GM12878 (cell line): ENCODE measurements at regions not wholly inside any gene's neighbourhood (a gene's known extent, or its start where the extent isn't known, plus 50 kb on each side); places are given as distances from the start of the nearest gene placed in this dataset.

Experiments used
- ATAC-seq: fragments of 200-7000 bp; cut with Tn5 transposase; 3 replicates; pipeline ENCODE4 v1.9.1; 2020; ENCODE audit warnings: mild to moderate bottlenecking, moderate library complexity
- BruUV-seq: library from RNA; stranded (reverse); fragments of 400-500 nt; replicated peaks from 2 replicates; lab custom pipeline; 2021; lab: Mats Ljungman, UMichigan
- CTCF ChIA-PET: fragments of 300-600 bp; sonication (Branson Sonifier 250); formaldehyde crosslinking; extraction: SDS; loops from one replicate; lab custom pipeline; 2021; ENCODE audit warnings: inconsistent platforms; lab: Yijun Ruan, JAX
- POLR2A ChIA-PET: fragments of 350-600 bp; formaldehyde crosslinking; extraction: SDS; loops from one replicate; lab custom pipeline; 2021; ENCODE audit warnings: inconsistent platforms; lab: Charles Lee
- RAD21 ChIA-PET: fragments of 300-600 bp; sonication (Branson Sonifier 250); formaldehyde crosslinking; loops from one replicate; lab custom pipeline; 2023; ENCODE audit warnings: antibody characterized with exemption; ENCODE audit not compliant: unreplicated experiment; lab: Charles Lee
- SMC1A ChIA-PET: fragments of 300-600 bp; sonication (Branson Sonifier 250); formaldehyde crosslinking; loops from one replicate; lab custom pipeline; 2023; ENCODE audit not compliant: unreplicated experiment, uncharacterized antibody; lab: Charles Lee
- DNase-seq: peaks from one replicate; pipeline ENCODE4 v3.0.0-alpha.2; 2011; ENCODE audit warnings: low read depth, low spot score
- FAIRE-seq: peaks from 3 replicates; lab custom pipeline; 2011; peaks lifted over from hg19 to GRCh38; lab: Jason Lieb, UNC
- H2AFZ ChIP-seq: 2 replicates; pipeline ENCODE4 v1.6.0; 2011; ENCODE audit warnings: low read depth, low read length, control low read depth; ENCODE audit not compliant: control insufficient read depth
- H3K27ac ChIP-seq: 2 replicates; pipeline ENCODE4 v1.5.1; 2011; ENCODE audit warnings: control low read depth; ENCODE audit not compliant: control insufficient read depth, insufficient read depth
- H3K27me3 ChIP-seq, 2 experiments: replicated peaks in 1 of 2; 2 replicates each; pipeline versions ENCODE4 v1.6.0 to v1.6.1; 2011; ENCODE audit warnings: low read length in 1 of 2; ENCODE audit not compliant: control insufficient read depth in 2 of 2, insufficient read depth in 2 of 2
- H3K36me3 ChIP-seq, 2 experiments: 2 replicates each; pipeline ENCODE4 v1.5.1; 2011; ENCODE audit warnings: low read length in 1 of 2; ENCODE audit not compliant: control insufficient read depth in 2 of 2, insufficient read depth in 2 of 2
- H3K4me1 ChIP-seq: 2 replicates; pipeline ENCODE4 v1.6.1; 2011; ENCODE audit warnings: mild to moderate bottlenecking, low read length, moderate library complexity, mixed read lengths; ENCODE audit not compliant: control insufficient read depth, insufficient read depth
- H3K4me2 ChIP-seq: 2 replicates; pipeline ENCODE4 v1.6.0; 2011; ENCODE audit warnings: control low read depth; ENCODE audit not compliant: control insufficient read depth, insufficient read depth
- H3K4me3 ChIP-seq: fragments of 200-600 bp; sonication (generic); 2 replicates; pipeline ENCODE4 v1.5.1; 2016
- H3K79me2 ChIP-seq: 2 replicates; pipeline ENCODE4 v1.6.0; 2011; ENCODE audit warnings: low read length; ENCODE audit not compliant: control insufficient read depth, insufficient read depth
- H3K9ac ChIP-seq: 2 replicates; pipeline ENCODE4 v1.8.0; 2011; ENCODE audit warnings: low read length, control low read depth, mixed read lengths; ENCODE audit not compliant: control insufficient read depth, insufficient read depth
- H3K9me3 ChIP-seq: replicated peaks from 3 replicates; pipeline ENCODE4 v1.5.1; 2011; ENCODE audit warnings: mild to moderate bottlenecking, low read length; ENCODE audit not compliant: control insufficient read depth, insufficient read depth
- H4K20me1 ChIP-seq: 2 replicates; pipeline ENCODE4 v1.6.0; 2011; ENCODE audit not compliant: control insufficient read depth, insufficient read depth
- BMI1 ChIP-seq: fragments of 450-650 bp; IDR thresholded peaks from 2 replicates; pipeline ENCODE4 v1.6.1; 2016; ENCODE audit warnings: mild to moderate bottlenecking, moderate library complexity, borderline replicate concordance
- CREB1 ChIP-seq: IDR thresholded peaks from 2 replicates; pipeline ENCODE4 v1.6.1; 2012; ENCODE audit warnings: low read depth, mild to moderate bottlenecking, inconsistent platforms
- CTCF ChIP-seq, 3 experiments: IDR thresholded peaks in 2 of 3; conservative IDR thresholded peaks in 1 of 3; 2 replicates each; pipeline ENCODE4 v1.5.1; 2011; ENCODE audit warnings: low read depth in 3 of 3, low read length in 3 of 3, mild to moderate bottlenecking in 3 of 3, control low read depth in 2 of 3, moderate library complexity in 2 of 3, inconsistent platforms in 1 of 3, mixed read lengths in 1 of 3; ENCODE audit not compliant: control insufficient read depth in 2 of 3, insufficient read depth in 1 of 3; ENCODE audit errors: extremely low read depth in 1 of 3
- ETV6 ChIP-seq, 2 experiments: fragments of 450-650 bp in 1 of 2; IDR thresholded peaks in 1 of 2; conservative IDR thresholded peaks in 1 of 2; 2 replicates each; pipeline ENCODE4 v1.6.1; 2014; ENCODE audit warnings: antibody characterized with exemption in 1 of 2, borderline replicate concordance in 1 of 2, low read depth in 1 of 2, mild to moderate bottlenecking in 1 of 2, moderate library complexity in 1 of 2
- FOS ChIP-seq: IDR thresholded peaks from 3 replicates; pipeline ENCODE4 v1.6.1; 2011; ENCODE audit warnings: borderline replicate concordance; ENCODE audit not compliant: insufficient read length; ENCODE audit errors: extremely low read depth
- HCFC1 ChIP-seq: fragments of 150-350 bp; IDR thresholded peaks from 2 replicates; pipeline ENCODE4 v1.6.1; 2014; ENCODE audit warnings: low read length
- MEF2A ChIP-seq: IDR thresholded peaks from 2 replicates; pipeline ENCODE4 v1.6.1; 2011; ENCODE audit warnings: low read depth, mild to moderate bottlenecking, low read length, moderate library complexity; ENCODE audit not compliant: insufficient read depth
- MTA3 ChIP-seq: IDR thresholded peaks from 2 replicates; pipeline ENCODE4 v1.6.1; 2012; ENCODE audit warnings: low read length, inconsistent platforms, borderline replicate concordance
- NFIC ChIP-seq: IDR thresholded peaks from 2 replicates; pipeline ENCODE4 v1.6.1; 2012; ENCODE audit warnings: low read depth, mild to moderate bottlenecking, inconsistent platforms, low read length, moderate library complexity
- POU2F2 ChIP-seq: IDR thresholded peaks from 3 replicates; pipeline ENCODE4 v1.6.1; 2011; ENCODE audit warnings: low read depth, mild to moderate bottlenecking, low read length, borderline replicate concordance
- RAD21 ChIP-seq: IDR thresholded peaks from 2 replicates; pipeline ENCODE4 v1.6.1; 2011; ENCODE audit warnings: mild to moderate bottlenecking, low read depth, low read length, moderate library complexity; ENCODE audit not compliant: insufficient read depth
- SMC3 ChIP-seq: IDR thresholded peaks from 2 replicates; pipeline ENCODE4 v1.6.1; 2011; ENCODE audit warnings: low read length, improper control_type of control experiment, borderline replicate concordance
- SPI1 ChIP-seq: IDR thresholded peaks from 2 replicates; pipeline ENCODE4 v1.6.1; 2011; ENCODE audit warnings: low read depth, mild to moderate bottlenecking, low read length, moderate library complexity, borderline replicate concordance; ENCODE audit not compliant: insufficient read depth
- STAT1 ChIP-seq: fragments of 450-650 bp; conservative IDR thresholded peaks from 2 replicates; pipeline ENCODE4 v1.6.1; 2014; ENCODE audit warnings: antibody characterized with exemption, mild to moderate bottlenecking
- TCF7 ChIP-seq: IDR thresholded peaks from 2 replicates; pipeline ENCODE4 v1.6.1; 2014; ENCODE audit warnings: antibody characterized with exemption, borderline replicate concordance
- WGBS: methylation state at CpG from one replicate; pipeline ENCODE4 v1.1.6; 2016; ENCODE audit warnings: low lambda C conversion rate; ENCODE audit not compliant: insufficient replicate concordance, insufficient coverage; ENCODE audit errors: missing lambda C conversion rate; 5-methylcytosine and 5-hydroxymethylcytosine counted together
- in situ Hi-C: fragments of 300-500 bp; cut with MboI; formaldehyde crosslinking; loops from 9 replicates; pipeline ENCODE4 v1.14.3; 2018; ENCODE audit warnings: mixed read lengths
- intact Hi-C: fragments of 100-400 bp; cut with micrococcal nuclease; formaldehyde crosslinking; loops from one replicate; pipeline ENCODE4 v1.14.2; 2022; ENCODE audit not compliant: unreplicated experiment
- TF ChIP-seq, protein P1 (sequence below): fragments of 450-650 bp; IDR thresholded peaks from 2 replicates; pipeline ENCODE4 v1.6.1; 2014; ENCODE audit warnings: mild to moderate bottlenecking

DNA sequence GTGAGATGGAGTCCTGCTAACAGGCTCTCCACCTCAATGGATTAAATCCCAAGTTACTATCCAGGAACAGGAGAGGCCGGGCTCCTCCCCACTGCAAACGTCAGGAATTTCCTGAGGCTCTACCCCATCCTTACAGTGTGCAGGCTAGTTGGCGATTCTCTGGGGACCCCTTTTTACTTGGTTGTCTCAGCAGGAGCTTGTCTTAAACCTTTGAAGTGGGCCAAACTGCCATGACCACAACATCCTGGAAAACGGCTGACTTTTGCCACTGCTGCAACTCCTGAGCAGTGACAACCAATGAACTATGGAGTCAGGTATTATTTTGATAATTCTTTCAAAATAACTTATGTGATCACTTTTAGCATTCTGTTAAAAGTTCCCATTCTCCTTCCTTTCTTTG, 440.9 kb upstream of the CCDC54 start:
- no peak for ATAC-seq
- TF ChIP-seq POU2F2, result no peak
- no peak for TF ChIP-seq SMC3
- TF ChIP-seq RAD21, result no peak
- no peak for TF ChIP-seq CREB1
- no peak for TF ChIP-seq HCFC1
- no peak overlapping the region for H3K4me3 ChIP-seq
- H3K36me3 ChIP-seq, result no peaks in the 10 kb centered on the region
- no peak overlapping the region for H3K9ac ChIP-seq
- BruUV-seq, result no TSS peak
- H2AFZ ChIP-seq, result no peak overlapping the region
- intact Hi-C loops, result no loop called here
- no peak for DNase-seq
- no peak overlapping the region for H3K27ac ChIP-seq
- ChIA-PET SMC1A (no interaction called here), RAD21 (no interaction called here), CTCF (no interaction called here), POLR2A (no interaction called here)
- WGBS, result 16% methylated on average over 4 of the region's 4 CpGs
- in situ Hi-C loops, result no loop called here
- H3K79me2 ChIP-seq, result no peaks in the 10 kb centered on the region
- FAIRE-seq, result no peak
- H3K9me3 ChIP-seq, result no peaks in the 10 kb centered on the region
- no peaks in the 10 kb centered on the region for H3K27me3 ChIP-seq
- no peaks in the 10 kb centered on the region for H4K20me1 ChIP-seq
- H3K4me1 ChIP-seq, result no peaks in the 10 kb centered on the region
- H3K4me2 ChIP-seq, result no peak overlapping the region

- ChIA-PET RAD21 (no interaction called here), POLR2A (no interaction called here), SMC1A (no interaction called here), CTCF (no interaction called here)
- 14% methylated on average over 3 of the region's 3 CpGs for WGBS
- DNase-seq (no peak), FAIRE-seq (no peak), ATAC-seq (no peak)
- TF ChIP-seq FOS, result no peak
- no peak for TF ChIP-seq BMI1
- TF ChIP-seq MEF2A, result no peak
- no peak for TF ChIP-seq CTCF (IDR thresholded peaks at IDR 0.05 in 2 of 3, conservative IDR thresholded peaks at IDR 0.05 in 1 of 3; ENCODE audit: control insufficient read depth in 2 of 3, extremely low read depth in 1 of 3, insufficient read depth in 1 of 3, low read depth in 3 of 3, low read length in 3 of 3)
- TF ChIP-seq SPI1, result no peak
- no peak for TF ChIP-seq TCF7
- TF ChIP-seq MTA3, result no peak
- no peak for TF ChIP-seq NFIC
- TF ChIP-seq, protein P1, sequence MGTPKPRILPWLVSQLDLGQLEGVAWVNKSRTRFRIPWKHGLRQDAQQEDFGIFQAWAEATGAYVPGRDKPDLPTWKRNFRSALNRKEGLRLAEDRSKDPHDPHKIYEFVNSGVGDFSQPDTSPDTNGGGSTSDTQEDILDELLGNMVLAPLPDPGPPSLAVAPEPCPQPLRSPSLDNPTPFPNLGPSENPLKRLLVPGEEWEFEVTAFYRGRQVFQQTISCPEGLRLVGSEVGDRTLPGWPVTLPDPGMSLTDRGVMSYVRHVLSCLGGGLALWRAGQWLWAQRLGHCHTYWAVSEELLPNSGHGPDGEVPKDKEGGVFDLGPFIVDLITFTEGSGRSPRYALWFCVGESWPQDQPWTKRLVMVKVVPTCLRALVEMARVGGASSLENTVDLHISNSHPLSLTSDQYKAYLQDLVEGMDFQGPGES, result no peak
- TF ChIP-seq ETV6 (conservative IDR thresholded peaks at IDR 0.05 in 1 of 2, IDR thresholded peaks at IDR 0.05 in 1 of 2; ENCODE audit: borderline replicate concordance in 1 of 2, low read depth in 1 of 2), result no peak
- TF ChIP-seq STAT1, result no peak
- no TSS peak for BruUV-seq
- Histone ChIP-seq H3K27me3 (no peaks in the 10 kb centered on the region), H3K4me2 (no peak overlapping the region), H3K27ac (no peak overlapping the region), H3K36me3 (no peaks in the 10 kb centered on the region), H4K20me1 (no peaks in the 10 kb centered on the region), H3K79me2 (no peaks in the 10 kb centered on the region), H2AFZ (no peak overlapping the region), H3K4me3 (no peak overlapping the region), H3K9ac (no peak overlapping the region), H3K4me1 (no peaks in the 10 kb centered on the region), H3K9me3 (no peaks in the 10 kb centered on the region)
- intact Hi-C loops, result no loop called here
- in situ Hi-C loops, result no loop called here
These were observed 435.2 kb upstream of the CCDC54 start for GRCh38 chr3:106942051-106942450.
